IPS-18c (cell line): ENCODE measurements at regions not wholly inside any gene's neighbourhood (a gene's known extent, or its start where the extent isn't known, plus 50 kb on each side); places are given as distances from the start of the nearest gene placed in this dataset.

ENCODE experiments used
- H3K4me3 ChIP-seq: 2 replicates; pipeline ENCODE4 v1.7.0; 2013; ENCODE audit warnings: low read depth, mild to moderate bottlenecking, low read length, moderate library complexity; ENCODE audit not compliant: insufficient read depth
- H3K9me3 ChIP-seq: one replicate; pipeline ENCODE4 v1.6.1; 2013; ENCODE audit warnings: mild to moderate bottlenecking, low read length, moderate library complexity; ENCODE audit not compliant: control insufficient read depth, insufficient read depth

DNA sequence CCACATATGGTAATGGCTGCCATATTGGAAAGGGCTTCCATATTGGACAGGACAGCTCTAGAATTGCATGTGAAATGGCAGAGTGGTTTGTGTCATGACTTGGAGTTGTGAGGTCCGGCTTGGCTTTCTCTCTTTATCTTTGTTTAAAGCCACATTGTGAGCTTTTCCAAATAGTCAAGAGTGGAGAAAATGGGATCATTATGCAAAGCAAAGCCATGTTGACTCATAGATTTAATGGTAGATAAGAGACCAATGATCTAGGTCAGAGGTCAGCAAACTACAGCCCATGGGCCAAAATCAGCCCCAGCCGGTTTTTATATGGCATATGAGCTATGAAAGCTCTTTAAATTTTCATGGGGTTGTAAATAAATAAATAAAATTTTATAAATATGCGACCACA, 449.1 kb downstream of the BCL11B start:
- no peak overlapping the region for H3K4me3 ChIP-seq
- H3K9me3 ChIP-seq = no peaks in the 10 kb centered on the region

DNA sequence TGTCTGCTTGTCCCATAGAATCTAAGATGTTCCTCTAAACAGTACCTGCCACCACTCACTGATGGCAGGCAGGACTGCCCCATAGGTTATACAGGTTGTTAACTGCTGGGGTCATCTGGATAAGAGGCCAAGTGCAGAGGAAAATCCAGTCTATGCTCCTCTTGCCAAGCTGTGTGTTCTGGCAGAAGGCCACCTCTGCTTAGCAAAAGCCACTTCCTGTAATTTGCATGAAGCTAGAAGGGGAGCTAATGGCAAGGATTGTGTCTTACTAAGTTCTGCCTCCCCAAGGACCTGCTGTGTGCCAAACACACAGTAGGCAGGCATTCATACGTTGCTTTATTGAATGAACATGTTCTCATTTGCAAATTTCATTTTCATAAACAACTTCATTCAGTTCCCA, 445.4 kb downstream of the BCL11B start:
- no peaks in the 10 kb centered on the region for H3K9me3 ChIP-seq

DNA sequence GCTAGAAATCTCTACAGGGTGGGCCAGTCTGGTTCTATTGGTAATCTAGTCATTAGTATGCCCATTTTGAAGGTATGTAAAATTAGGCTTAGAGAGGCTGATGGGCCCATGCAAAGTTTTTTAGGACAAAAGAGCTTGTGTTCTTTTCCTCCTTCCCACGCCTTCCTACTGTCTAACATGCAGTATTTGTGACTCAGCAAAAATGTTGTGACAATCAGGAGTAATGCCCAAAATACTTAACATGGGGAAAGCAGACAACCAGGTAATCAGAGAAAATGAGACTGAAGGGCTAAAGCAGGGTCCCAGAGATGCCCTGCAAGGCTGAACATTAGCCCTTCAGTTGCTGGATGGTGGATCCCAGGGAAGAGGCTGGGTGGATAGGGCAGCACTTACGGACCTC, 437.9 kb downstream of the BCL11B start:
- no peak overlapping the region for H3K4me3 ChIP-seq
- no peaks in the 10 kb centered on the region for H3K9me3 ChIP-seq

More for the DNA sequence above, 445.4 kb downstream of the BCL11B start:
- H3K4me3 ChIP-seq = no peak overlapping the region

DNA sequence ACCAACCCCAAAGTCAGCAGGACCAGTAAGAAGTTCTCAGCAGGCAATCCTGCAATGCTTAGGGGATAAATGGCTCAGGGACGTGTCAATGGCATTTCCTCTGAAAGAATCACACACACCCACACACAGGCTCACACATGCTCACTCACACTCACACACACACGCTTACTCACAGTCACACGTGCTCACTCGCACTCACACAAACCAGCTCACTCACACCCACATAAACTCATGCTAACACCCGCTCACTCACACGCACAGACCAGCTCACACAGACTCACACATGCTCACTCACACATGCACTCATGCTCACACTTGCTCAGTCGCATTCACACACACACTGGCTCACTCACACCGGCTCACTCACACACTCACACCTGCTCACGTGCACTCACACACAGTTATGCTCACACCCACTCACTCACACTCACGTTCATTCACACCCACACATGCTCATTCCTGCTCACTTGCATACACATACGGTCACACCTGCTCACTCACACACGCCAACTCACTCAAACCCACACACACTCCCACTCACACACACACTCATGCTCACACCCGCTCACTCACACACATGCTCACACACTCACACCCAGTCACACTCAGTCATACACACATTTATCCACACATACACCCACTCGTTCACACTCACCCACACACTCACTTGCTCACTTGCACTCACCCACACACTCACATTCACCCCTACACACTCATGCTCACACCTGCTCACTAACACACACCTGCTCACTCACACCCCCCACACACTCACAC, 436.8 kb downstream of the BCL11B start:
- no peaks in the 10 kb centered on the region for H3K9me3 ChIP-seq
- no peak overlapping the region for H3K4me3 ChIP-seq

DNA sequence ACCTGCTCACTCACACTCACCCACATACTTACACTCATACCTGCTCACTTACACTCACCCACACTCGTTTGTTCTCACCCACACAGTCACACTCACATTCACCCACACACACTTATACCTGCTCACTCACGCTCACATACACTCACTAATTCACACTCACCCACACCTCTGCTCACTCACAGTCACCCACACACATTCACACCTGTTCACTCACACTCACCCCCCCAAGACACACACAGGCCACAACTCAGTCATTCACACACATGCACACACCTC, 436.2 kb downstream of the BCL11B start:
- Histone ChIP-seq H3K9me3 (no peaks in the 10 kb centered on the region), H3K4me3 (no peak overlapping the region)

DNA sequence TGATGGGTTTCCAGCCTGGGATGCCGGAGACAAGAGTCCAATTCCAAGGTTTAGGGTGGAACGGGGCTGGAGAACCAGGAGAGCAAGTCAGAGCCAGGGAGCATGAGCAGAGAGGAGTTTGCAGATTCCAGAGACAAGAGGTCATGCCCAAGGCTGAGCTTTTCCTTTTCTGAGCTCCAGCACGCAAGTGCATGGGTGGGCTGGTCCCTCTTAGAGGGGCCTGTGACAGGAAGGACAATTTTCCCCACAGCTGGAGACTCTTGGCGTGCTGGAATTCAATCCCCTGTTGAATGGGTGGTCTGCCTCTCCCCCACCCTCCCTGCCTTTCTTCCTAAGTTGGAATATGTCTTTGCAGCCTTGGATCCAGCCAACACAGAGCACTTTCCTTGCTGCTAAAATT, 431.9 kb downstream of the BCL11B start:
- no peak overlapping the region for H3K4me3 ChIP-seq
- H3K9me3 ChIP-seq = no peaks in the 10 kb centered on the region

DNA sequence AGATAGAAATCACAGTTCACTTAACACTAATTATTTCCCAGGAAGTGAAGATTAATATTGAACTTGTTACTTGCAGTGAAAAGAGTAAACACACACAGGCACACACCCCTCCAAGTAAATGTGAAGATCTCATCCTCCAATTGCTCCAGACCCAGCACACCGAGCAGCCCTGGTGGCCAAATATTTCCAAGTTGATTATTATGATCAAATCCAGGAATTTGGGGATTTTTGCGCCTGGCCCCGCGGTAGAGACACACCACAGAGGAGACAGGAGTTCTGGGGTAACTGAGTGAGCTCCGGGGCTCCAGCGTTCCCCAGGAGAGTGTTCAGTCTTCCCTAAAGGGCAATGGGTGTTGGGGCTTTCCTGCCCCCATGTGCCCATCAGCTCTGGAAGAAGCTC, 431.5 kb downstream of the BCL11B start:
- H3K4me3 ChIP-seq = no peak overlapping the region
- H3K9me3 ChIP-seq = no peaks in the 10 kb centered on the region

DNA sequence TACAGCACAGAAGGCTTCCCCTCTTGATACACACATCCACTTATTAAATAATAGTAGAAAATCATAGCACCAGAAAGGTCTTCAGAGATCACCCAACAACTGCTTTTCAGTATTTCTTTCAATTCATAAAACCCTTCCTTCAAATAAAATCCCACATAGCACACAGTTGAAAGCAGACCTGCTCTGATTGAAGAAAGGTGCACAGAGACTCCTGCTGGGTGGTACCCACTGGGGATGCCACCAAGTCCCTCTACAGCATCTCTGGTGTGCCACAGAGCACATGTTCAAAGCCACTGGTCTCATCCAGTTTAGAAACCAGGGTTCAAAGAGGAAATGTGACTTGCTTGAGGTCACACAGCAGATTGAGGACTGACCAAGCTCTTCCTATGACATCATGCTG, 427.5 kb downstream of the BCL11B start:
- peaks cover 2% of the 10 kb centered on the region for H3K9me3 ChIP-seq
- no peak overlapping the region for H3K4me3 ChIP-seq

DNA sequence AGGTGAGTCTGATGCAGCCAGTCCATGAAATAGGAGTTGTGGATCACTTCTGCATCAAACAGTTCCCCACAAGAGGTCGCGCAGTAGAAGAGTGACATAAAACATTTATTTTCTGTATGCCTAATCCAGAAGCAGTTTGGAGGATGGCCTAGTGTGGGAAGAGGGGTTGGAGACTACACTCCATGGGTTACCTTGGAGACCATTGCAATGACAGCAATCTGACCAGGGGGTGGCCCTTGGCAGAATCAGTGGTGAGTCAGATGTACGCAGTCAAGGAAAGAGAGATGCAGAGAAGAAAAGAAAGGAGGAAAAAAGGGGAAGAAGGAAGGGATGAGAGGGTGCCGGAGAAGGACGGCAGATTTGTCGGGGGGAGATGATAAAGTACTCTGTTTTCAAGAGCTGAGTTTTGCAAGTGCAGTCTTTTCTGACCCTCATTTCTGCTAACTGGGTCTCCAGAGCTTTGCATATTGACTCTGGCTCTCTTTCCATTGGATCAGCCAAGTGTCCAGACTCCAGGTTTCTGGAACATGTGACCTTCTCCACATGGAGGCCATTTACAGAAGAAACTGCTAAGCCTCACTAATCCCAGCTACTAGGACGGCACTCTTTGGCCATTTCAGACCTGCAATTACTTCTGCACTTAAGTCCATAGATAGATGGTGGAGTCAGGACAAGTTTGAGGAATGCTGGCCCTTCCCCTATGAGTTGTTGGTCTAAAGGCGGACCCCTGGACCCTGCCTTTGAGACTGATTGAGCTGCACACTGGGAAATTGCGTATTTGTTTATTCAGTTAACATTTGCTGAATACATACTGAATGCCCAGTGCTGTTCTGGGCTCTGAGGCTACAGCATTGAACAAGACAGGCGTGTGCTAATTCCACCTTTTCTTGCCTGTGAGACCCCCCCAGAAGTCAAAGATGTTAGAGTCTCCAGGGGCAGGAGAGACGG, 424.2 kb downstream of the BCL11B start:
- no peak overlapping the region for H3K4me3 ChIP-seq

DNA sequence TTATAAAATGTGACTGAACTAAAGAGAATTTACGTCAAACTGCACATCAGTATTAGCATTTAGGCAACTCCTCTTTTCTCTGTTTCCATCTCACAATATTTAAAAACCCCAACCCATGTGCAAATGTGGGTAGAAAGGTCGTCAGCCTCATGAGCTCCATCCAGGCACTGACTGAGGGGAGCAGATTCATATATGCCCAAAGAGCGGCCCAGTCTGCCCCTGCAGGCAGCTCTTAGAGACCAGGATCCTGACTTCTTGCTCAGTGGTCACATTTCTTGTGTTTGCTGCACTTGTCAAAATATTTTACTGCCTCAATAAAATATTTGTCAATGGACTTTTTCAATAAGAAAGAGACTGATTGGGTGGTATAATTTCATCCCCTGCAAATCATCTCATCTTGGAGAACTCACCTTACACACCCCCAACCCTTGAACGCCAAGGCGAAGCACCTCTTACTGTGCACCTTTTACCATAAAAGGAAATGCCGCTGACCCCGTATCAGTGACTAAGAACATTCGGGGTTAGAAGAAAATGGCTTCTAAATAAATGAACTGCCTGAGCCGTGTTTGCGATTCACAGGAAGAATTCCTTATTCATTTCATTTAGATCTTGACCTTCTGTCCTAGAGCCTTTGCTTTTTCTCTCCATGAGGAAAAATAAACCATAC, 418.8 kb downstream of the BCL11B start:
- H3K4me3 ChIP-seq = no peak overlapping the region
- peaks cover under 1% of the 10 kb centered on the region for H3K9me3 ChIP-seq

More for the DNA sequence above, 424.2 kb downstream of the BCL11B start:
- peaks cover 2% of the 10 kb centered on the region for H3K9me3 ChIP-seq

DNA sequence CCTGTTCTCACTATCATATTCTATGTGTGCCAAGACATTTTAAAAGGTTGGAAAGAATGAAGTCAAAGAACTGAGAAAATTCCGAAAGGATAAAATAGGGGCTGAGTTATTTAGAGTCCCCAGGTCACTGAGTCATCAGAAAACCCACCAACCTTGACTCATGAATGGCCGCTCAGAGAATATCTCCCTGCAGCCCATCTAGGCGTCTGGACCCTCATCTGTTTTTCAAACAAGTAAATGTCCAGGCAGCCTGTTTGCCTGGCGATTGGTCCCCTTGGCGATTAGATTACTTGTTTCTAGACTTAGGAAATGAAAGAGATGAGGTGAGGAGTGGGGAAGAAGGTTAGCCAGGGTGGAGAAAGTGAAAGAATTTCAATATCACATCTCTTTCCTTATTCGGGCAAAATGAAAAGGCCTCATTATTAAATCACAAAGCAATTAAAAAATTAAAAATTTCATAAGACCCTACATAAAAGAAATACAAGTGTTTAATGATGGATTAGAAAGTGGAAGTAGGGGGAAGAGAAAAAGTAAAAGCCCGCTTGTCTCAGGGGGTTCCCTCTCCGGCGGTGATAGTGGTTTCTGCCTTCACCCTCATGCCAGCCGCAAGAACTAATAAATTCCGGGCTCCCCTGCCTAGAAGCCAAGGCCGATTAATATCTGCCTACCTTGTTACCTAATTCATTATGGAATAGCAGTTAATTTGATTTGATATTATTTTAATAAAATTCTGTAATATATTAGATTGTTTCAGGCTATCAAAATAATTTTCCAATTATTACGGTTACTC, 415.9 kb downstream of the BCL11B start:
- Histone ChIP-seq H3K4me3 (no peak overlapping the region), H3K9me3 (no peaks in the 10 kb centered on the region)

DNA sequence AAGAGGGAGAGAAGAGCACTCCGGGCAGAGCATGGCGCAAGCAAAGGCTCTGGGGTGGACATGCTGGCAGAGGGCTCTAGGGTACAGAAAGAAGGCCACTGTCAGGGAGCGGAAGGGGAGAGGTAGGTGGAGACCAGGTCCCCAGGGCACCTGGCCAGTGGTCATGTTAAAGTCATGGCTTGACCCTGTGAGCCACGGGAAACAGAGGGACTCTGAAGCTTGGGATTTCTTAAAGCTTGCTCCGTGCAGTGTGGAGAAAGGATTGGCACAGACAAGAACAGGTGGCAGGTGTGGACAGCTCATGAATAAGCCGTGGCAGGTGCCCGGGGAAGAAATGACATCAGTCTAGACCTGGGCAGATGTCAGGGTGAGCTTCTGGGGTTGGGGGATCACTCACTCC, 413.8 kb downstream of the BCL11B start:
- H3K4me3 ChIP-seq = no peak overlapping the region
- H3K9me3 ChIP-seq = no peaks in the 10 kb centered on the region

DNA sequence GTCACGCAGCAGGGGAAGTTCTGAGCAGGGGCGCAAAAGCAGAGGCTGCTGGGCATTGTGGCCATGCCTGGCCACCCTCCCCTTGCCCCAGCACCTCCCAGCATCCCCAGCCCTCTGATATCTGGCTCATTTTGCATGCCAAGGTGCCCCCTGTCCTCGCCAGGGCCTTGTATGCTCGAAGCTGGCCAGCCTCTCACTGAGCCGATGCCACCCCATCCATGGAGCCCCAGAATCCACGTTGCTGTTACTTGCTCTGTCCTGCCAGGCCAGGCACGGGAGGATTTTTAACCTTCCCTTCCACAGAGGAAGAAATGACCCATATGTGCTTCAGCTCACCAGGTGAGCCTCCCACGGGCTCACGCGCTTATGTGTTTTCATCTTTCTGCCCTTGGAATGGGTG, 413.4 kb downstream of the BCL11B start:
- H3K9me3 ChIP-seq = no peaks in the 10 kb centered on the region

DNA sequence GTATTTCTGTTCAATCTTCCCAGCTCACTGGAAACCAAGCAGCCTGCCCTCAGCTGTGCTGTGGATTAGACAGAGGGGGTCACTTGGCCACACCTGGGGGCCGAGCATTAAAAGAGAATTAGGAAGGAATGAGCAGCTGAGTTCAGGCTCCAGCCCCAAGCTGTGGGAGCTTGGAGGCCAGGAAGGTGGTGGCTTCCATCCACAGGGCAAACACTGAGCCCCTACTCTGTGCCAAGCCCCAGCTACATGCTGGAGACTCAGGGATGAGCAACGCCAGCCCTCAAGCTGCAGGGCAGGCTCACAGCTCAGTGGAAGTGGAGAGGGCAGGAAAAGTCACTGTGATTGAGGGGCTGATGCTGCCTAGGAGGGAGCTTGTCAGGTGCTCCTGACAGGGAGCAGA, 412.7 kb downstream of the BCL11B start:
- H3K4me3 ChIP-seq = no peak overlapping the region

More for the DNA sequence above, 413.4 kb downstream of the BCL11B start:
- H3K4me3 ChIP-seq = no peak overlapping the region

DNA sequence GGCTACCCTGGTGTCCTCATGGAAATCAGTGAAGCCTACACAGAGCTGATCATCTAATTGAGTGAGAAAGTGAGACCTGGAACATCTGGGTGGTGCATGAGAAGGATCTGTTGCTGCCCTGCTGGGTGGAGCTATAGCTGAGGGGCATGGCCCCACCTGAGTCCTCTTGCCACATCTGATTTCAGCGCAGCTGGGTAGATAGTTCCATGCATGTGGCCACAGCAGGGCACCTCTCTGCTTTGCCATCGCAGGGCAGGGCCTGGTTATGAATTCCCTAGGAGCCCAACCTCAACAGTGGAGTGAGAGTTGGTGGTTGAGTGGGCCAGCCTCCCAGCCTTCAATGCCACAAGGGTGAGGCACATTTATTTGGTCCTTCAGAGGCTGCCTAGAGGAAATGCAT, 407.8 kb downstream of the BCL11B start:
- no peaks in the 10 kb centered on the region for H3K9me3 ChIP-seq
- H3K4me3 ChIP-seq = no peak overlapping the region

More for the DNA sequence above, 412.7 kb downstream of the BCL11B start:
- H3K9me3 ChIP-seq = no peaks in the 10 kb centered on the region

DNA sequence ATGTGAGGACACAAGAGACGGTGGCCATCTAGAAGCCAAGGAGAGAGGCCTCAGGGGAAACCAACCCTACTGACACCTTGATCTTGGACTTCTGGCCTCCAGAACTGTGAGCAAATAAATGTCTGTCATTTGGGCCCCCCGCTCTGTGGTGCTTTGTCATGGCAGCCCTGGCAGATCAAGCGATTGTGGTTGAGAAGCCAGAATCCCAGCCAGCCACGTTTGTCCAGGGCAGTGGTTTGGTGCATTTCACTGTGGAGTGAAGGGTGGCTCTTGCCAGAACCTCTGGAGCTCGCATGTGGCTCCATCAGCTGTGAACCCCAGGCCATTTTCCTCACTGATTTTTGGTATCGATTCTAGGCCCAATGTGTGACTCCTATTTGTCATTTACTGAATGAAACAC, 404.9 kb downstream of the BCL11B start:
- no peaks in the 10 kb centered on the region for H3K9me3 ChIP-seq

DNA sequence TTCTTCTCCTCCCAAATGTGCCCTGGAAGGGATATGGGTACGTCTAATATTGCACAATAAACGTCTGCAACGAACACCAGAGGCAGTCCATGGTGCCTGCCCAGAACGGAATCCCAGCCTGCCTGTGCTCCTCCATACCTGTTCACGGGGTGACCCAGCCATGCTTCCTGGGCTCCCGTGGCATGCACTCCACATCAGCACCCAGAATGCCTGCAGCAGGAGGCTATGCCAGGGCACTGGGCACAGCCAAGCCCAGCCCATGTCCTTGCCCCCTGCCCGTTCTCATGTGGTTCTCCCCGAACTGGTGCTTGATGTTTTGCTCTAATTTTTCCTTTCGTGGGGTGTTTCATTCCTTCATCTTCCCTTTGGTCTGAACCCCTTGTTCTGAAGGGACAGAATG, 404.3 kb downstream of the BCL11B start:
- Histone ChIP-seq H3K4me3 (no peak overlapping the region), H3K9me3 (no peaks in the 10 kb centered on the region)

More for the DNA sequence above, 404.9 kb downstream of the BCL11B start:
- no peak overlapping the region for H3K4me3 ChIP-seq
